Breast epithelium (tissue), 4 donors: ENCODE measurements at regions not wholly inside any gene's neighbourhood (a gene's known extent, or its start where the extent isn't known, plus 50 kb on each side); places are given as distances from the start of the nearest gene placed in this dataset.
A peak's percentile ranks its signal among the peaks of the same experiment; 100 is the strongest.

Experiments used
- DNase-seq, 2 donors: peaks; one replicate each; pipeline ENCODE4 v3.0.0-alpha.2; 2019; ENCODE audit warnings: low spot score in 2 of 2
- H3K27ac ChIP-seq, 2 donors: fragments of 200-600 bp; sonication (generic) in 1 of 2; one replicate each; pipeline ENCODE4 v1.5.1; 2016 to 2019; ENCODE audit warnings: mild to moderate bottlenecking in 1 of 2
- H3K27me3 ChIP-seq, 2 donors: fragments of 200-600 bp; sonication (generic) in 1 of 2; one replicate each; pipeline versions ENCODE4 v1.5.1 to v1.6.0; 2017 to 2019; ENCODE audit warnings: control low read depth in 1 of 2, mild to moderate bottlenecking in 1 of 2
- H3K36me3 ChIP-seq: fragments of 200-600 bp; one replicate; pipeline ENCODE4 v1.5.1; 2019
- H3K4me1 ChIP-seq, 2 donors: fragments of 200-600 bp; sonication (generic); one replicate each; pipeline ENCODE4 v1.5.1; 2016 to 2019; ENCODE audit warnings: control low read depth in 1 of 2
- H3K4me3 ChIP-seq, 3 donors: fragments of 200-600 bp; sonication (generic); 1 replicate in 2 of 3; 2 replicates in 1 of 3; pipeline ENCODE4 v1.5.1; 2016 to 2019; ENCODE audit warnings: mild to moderate bottlenecking in 3 of 3, moderate library complexity in 2 of 3
- H3K9me3 ChIP-seq, 2 donors: fragments of 200-600 bp; sonication (generic) in 1 of 2; one replicate each; pipeline ENCODE4 v1.5.1; 2016 to 2019; ENCODE audit warnings: control low read depth in 1 of 2
- CTCF ChIP-seq, 3 donors: fragments of 450-650 bp; IDR thresholded peaks; one replicate each; pipeline ENCODE4 v1.5.1; 2016 to 2017; ENCODE audit warnings: antibody characterized with exemption in 3 of 3, mild to moderate bottlenecking in 3 of 3, moderate library complexity in 3 of 3
- POLR2A ChIP-seq: fragments of 450-650 bp; IDR thresholded peaks from one replicate; pipeline ENCODE4 v1.6.1; 2016; ENCODE audit warnings: antibody characterized with exemption, mild to moderate bottlenecking, moderate library complexity
- POLR2AphosphoS5 ChIP-seq, 3 donors: sonication (generic); formaldehyde crosslinking; IDR thresholded peaks; one replicate each; pipeline ENCODE4 v1.6.1; 2017; ENCODE audit warnings: antibody characterized with exemption in 3 of 3
- intact Hi-C: fragments of 100-400 bp; cut with DNase I; formaldehyde crosslinking; loops from one replicate; pipeline ENCODE4 v1.15.1; 2023; ENCODE audit warnings: low total_unique reads

- Histone ChIP-seq H3K4me1 (no peaks in the 10 kb centered on the region), H3K36me3 (no peaks in the 10 kb centered on the region), H3K27me3 (no peaks in the 10 kb centered on the region), H3K27ac (no peak overlapping the region), H3K9me3 (no peaks in the 10 kb centered on the region), H3K4me3 (no peak overlapping the region)
- intact Hi-C loops = no loop called here
- DNase-seq = peak in 1 of 2 donors; percentile 27
- TF ChIP-seq POLR2AphosphoS5 (IDR thresholded peaks at IDR 0.05) = no peak
- no peak for TF ChIP-seq POLR2A
- TF ChIP-seq CTCF (IDR thresholded peaks at IDR 0.05) = no peak
These were observed 78.0 kb upstream of the SHANK2 start for GRCh38 chr11:71330349-71330748.

GRCh38 chr11:71329786-71330185, 77.4 kb upstream of the SHANK2 start:
- Histone ChIP-seq H3K9me3 (no peaks in the 10 kb centered on the region), H3K36me3 (no peaks in the 10 kb centered on the region), H3K27ac (no peak overlapping the region), H3K27me3 (no peaks in the 10 kb centered on the region), H3K4me3 (no peak overlapping the region), H3K4me1 (no peaks in the 10 kb centered on the region)
- TF ChIP-seq CTCF (IDR thresholded peaks at IDR 0.05) = no peak
- no peak for TF ChIP-seq POLR2A
- no peak for TF ChIP-seq POLR2AphosphoS5 (IDR thresholded peaks at IDR 0.05)
- peak in 1 of 2 donors; percentile 30 for DNase-seq
- intact Hi-C loops = no loop called here

- Histone ChIP-seq H3K27ac (no peak overlapping the region), H3K9me3 (no peaks in the 10 kb centered on the region), H3K27me3 (no peaks in the 10 kb centered on the region), H3K4me1 (no peaks in the 10 kb centered on the region), H3K36me3 (no peaks in the 10 kb centered on the region), H3K4me3 (no peak overlapping the region)
- TF ChIP-seq POLR2AphosphoS5 (IDR thresholded peaks at IDR 0.05) (no peak), POLR2A (no peak), CTCF (IDR thresholded peaks at IDR 0.05) (no peak)
- DNase-seq = no peak
- intact Hi-C loops = no loop called here
These were observed 76.8 kb upstream of the SHANK2 start for GRCh38 chr11:71329165-71329510.

- Histone ChIP-seq H3K9me3 (no peaks in the 10 kb centered on the region), H3K4me3 (no peak overlapping the region), H3K27ac (no peak overlapping the region), H3K4me1 (no peaks in the 10 kb centered on the region), H3K36me3 (no peaks in the 10 kb centered on the region), H3K27me3 (no peaks in the 10 kb centered on the region)
- intact Hi-C loops = loop anchor here (2.0 kb wide), 1 partner anchor 15 kb away; no protein-coding TSS in a partner anchor
- DNase-seq = no peak
- no peak for TF ChIP-seq CTCF (IDR thresholded peaks at IDR 0.05)
- no peak for TF ChIP-seq POLR2AphosphoS5 (IDR thresholded peaks at IDR 0.05)
- no peak for TF ChIP-seq POLR2A
These were observed 75.0 kb upstream of the SHANK2 start for GRCh38 chr11:71327156-71328085.

- Histone ChIP-seq H3K4me3 (no peak overlapping the region), H3K9me3 (no peaks in the 10 kb centered on the region), H3K27me3 (no peaks in the 10 kb centered on the region), H3K27ac (peak overlapping the region; percentile 43 to 51), H3K4me1 (no peaks in the 10 kb centered on the region), H3K36me3 (no peaks in the 10 kb centered on the region)
- intact Hi-C loops = loop anchor here (2.0 kb wide), 1 partner anchor 16 kb away; no protein-coding TSS in a partner anchor
- no peak for DNase-seq
- TF ChIP-seq POLR2AphosphoS5 (IDR thresholded peaks at IDR 0.05) (no peak), CTCF (IDR thresholded peaks at IDR 0.05) (no peak), POLR2A (no peak)
These were observed 74.1 kb upstream of the SHANK2 start for GRCh38 chr11:71326328-71326940.
